ENCODE measurements at regions not wholly inside any gene's neighbourhood (a gene's known extent, or its start where the extent isn't known, plus 50 kb on each side); places are given as distances from the start of the nearest gene placed in this dataset.

- no peak for TF ChIP-seq CTCF (conservative IDR thresholded peaks at IDR 0.05 in 1 of 2, IDR thresholded peaks at IDR 0.05 in 1 of 2; ENCODE audit: low read depth in 1 of 2, low read length in 2 of 2)
- TF ChIP-seq EZH2 (IDR thresholded peaks at IDR 0.05; ENCODE audit: low read length, missing control alignments): no peak
These were observed 98.5 kb upstream of the MBIP start for GRCh38 chr14:36418937-36419336.
